ENCODE measurements at regions not wholly inside any gene's neighbourhood (a gene's known extent, or its start where the extent isn't known, plus 50 kb on each side); places are given as distances from the start of the nearest gene placed in this dataset.
"Not testable (repeated sequence)": the region's sequence is repeated elsewhere in the genome, so short reads cannot be mapped to it uniquely, and the experiment has no call there.

- no peak for DNase-seq (ENCODE audit: low spot score in 2 of 2)
- TF ChIP-seq POLR2A (IDR thresholded peaks at IDR 0.05) (no peak), EP300 (IDR thresholded peaks at IDR 0.05) (no peak), CTCF (IDR thresholded peaks at IDR 0.05) (no peak)
- peaks cover 0 to 54% of the 10 kb centered on the region in 2 donors for H3K27me3 ChIP-seq
- H3K27ac ChIP-seq: no peak overlapping the region
- H3K4me3 ChIP-seq: no peak overlapping the region
- H3K4me1 ChIP-seq: peaks cover 0 to 10% (median 0%) of the 10 kb centered on the region in 4 donors
- H3K36me3 ChIP-seq: no peaks in the 10 kb centered on the region
- H3K9me3 ChIP-seq: no peaks in the 10 kb centered on the region
- WGBS, 2 donors: 7 to 9% methylated on average over 18 to 26 of the region's 34 CpGs
Observed at GRCh38 chr15:83378921-83379578, 68.1 kb upstream of the SH3GL3 start.

GRCh38 chr15:83379579-83379959, 67.6 kb upstream of the SH3GL3 start:
- no peak for TF ChIP-seq CTCF (IDR thresholded peaks at IDR 0.05)
- no peak for TF ChIP-seq EP300 (IDR thresholded peaks at IDR 0.05)
- no peak for TF ChIP-seq POLR2A (IDR thresholded peaks at IDR 0.05)
- Histone ChIP-seq H3K36me3 (no peaks in the 10 kb centered on the region), H3K27me3 (peaks cover 0 to 53% of the 10 kb centered on the region in 2 donors), H3K4me3 (no peak overlapping the region), H3K27ac (no peak overlapping the region), H3K9me3 (no peaks in the 10 kb centered on the region), H3K4me1 (peaks cover 0 to 10% (median 0%) of the 10 kb centered on the region in 4 donors)
- DNase-seq (ENCODE audit: low spot score in 2 of 2): no peak
- WGBS, 2 donors: 24 to 26% methylated on average over 19 of the region's 19 CpGs

- TF ChIP-seq POLR2A (IDR thresholded peaks at IDR 0.05) (no peak), CTCF (IDR thresholded peaks at IDR 0.05) (no peak), EP300 (IDR thresholded peaks at IDR 0.05) (no peak)
- Histone ChIP-seq H3K9me3 (no peaks in the 10 kb centered on the region), H3K36me3 (no peaks in the 10 kb centered on the region), H3K4me1 (peaks cover 0 to 10% (median 0%) of the 10 kb centered on the region in 4 donors), H3K27me3 (peaks cover 0 to 49% of the 10 kb centered on the region in 2 donors), H3K4me3 (no peak overlapping the region), H3K27ac (no peak overlapping the region)
- WGBS, 2 donors: 43 to 44% methylated on average over 2 of the region's 2 CpGs
- no peak for DNase-seq (ENCODE audit: low spot score in 2 of 2)
Observed at GRCh38 chr15:83380059-83380458, 67.1 kb upstream of the SH3GL3 start.

GRCh38 chr15:83380682-83381081, 66.5 kb upstream of the SH3GL3 start:
- Histone ChIP-seq H3K27ac (no peak overlapping the region), H3K9me3 (no peaks in the 10 kb centered on the region), H3K27me3 (peaks cover 0 to 43% of the 10 kb centered on the region in 2 donors), H3K36me3 (no peaks in the 10 kb centered on the region), H3K4me3 (no peak overlapping the region), H3K4me1 (peaks cover 0 to 10% (median 0%) of the 10 kb centered on the region in 4 donors)
- no peak for DNase-seq (ENCODE audit: low spot score in 2 of 2)
- WGBS, 2 donors: 47% methylated on average over 4 of the region's 4 CpGs
- TF ChIP-seq EP300 (IDR thresholded peaks at IDR 0.05): no peak
- no peak for TF ChIP-seq POLR2A (IDR thresholded peaks at IDR 0.05)
- TF ChIP-seq CTCF (IDR thresholded peaks at IDR 0.05): no peak

- not testable (repeated sequence) for H3K27ac ChIP-seq; H3K4me1 ChIP-seq; H3K36me3 ChIP-seq; H3K9me3 ChIP-seq; H3K4me3 ChIP-seq; DNase-seq (ENCODE audit: low spot score in 2 of 2)
- WGBS, 2 donors: 83 to 91% methylated on average over 31 of the region's 36 CpGs
- H3K27me3 ChIP-seq: peaks cover 0 to 21% of the 10 kb centered on the region in 2 donors
Observed at GRCh38 chr15:83383608-83384139, 63.5 kb upstream of the SH3GL3 start.

Data from tibial nerve (tissue), 4 donors.